ENCODE measurements at regions not wholly inside any gene's neighbourhood (a gene's known extent, or its start where the extent isn't known, plus 50 kb on each side); places are given as distances from the start of the nearest gene placed in this dataset.

DNA sequence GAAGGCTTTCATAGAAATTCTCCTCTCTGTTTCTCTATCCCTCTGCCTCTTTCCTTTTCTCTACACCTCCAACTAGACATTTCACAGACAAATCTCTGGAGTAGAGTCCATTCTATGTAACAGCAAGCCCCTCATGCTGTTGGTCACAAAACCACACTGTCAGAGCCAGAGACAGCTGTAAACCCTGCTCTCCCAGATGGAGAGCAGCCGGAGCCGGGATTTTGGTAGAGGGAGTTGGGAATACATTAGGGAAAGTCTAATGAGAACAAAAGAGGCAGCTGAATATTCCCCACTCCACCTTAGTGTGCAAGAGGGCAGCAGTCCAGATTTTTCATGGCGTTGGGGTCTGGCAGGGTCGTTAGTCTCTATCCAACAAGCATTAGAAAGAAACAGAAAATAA is 68.3 kb upstream of the EDN1 start:
- DNase-seq (ENCODE audit: low spot score), result no peak

DNA sequence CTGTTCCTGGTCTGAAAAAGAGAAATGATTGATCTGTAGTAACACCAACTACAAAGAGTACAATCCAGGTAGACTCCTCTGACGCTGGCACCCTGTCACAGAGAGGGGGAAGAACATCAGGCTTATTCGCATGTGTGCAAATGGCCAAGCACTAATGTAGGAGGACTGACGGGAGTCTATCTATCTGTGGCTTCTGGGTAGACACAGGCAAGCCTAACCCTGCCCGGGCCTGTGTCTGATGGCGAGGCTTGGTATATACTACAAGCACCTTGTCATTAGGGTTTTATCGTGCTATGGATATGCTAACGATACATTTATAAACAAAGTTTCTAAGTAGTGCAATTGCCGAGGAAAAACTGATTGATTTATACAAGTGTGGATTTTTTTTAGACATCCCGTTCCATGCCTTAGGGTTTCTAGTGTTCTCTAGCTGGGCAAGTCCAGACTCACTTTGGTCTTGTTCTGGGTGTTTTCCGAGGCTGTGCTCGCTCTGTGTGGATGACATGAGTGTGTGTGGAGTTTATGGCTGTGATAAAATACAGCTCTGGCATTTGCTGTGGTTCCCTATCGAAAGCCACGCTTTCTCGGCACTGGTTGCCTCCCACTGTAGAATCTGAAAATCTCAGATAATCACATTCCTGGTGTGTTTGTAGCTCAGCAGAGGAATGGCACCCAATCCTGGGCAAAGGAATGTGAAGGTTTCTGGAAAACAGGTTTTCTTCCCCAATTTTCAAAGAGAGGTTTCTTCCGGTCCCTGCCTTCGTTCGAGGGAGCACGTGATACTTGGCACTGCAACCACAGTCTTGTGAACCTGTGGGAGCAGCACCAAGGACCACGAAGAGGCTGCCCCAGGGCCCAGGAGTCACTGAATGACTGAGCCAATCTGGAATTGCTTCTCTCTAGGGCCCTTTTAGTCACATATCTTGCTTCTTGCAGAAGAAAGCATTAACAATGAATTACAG is 67.5 kb upstream of the EDN1 start:
- DNase-seq (ENCODE audit: low spot score), result no peak

DNA sequence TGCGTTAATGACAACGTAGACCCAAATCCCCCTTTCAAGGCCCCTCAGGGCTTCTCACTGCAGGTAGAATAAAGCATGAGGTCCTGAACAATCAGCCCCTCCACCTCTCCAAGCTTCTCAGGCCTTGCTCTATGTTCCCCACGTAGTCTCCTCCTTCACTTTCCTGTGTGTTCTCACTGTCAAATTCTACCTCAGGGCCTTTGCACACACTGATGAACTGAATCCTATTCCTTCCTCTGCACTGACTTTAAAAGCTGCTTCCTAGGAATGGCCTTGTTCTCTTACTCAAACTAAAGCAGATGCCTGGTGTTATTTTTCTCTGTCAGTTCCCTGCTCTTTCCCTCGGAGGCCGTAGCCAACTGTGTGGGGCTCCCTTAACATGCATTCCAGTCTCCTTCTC is 66.8 kb upstream of the EDN1 start:
- DNase-seq (ENCODE audit: low spot score), result no peak

DNA sequence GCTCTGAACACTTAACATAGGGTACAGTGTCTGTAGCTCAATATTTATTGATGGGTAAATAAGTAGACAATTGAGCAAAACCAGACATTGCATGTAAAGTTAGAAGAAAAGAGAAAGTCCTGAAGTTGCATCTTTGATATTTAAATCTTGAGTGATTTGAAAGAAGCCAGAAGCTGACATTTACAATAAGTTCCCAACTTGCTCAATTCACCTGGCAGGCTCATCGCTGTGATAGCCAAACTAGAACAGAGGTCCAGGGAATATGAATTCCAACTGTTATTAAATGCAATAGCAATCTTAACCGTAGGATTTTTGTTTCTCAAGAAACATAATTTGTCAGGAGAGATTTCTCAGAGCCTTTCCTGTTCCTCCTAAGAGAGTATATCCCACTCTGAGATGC is 65.9 kb upstream of the EDN1 start:
- DNase-seq (ENCODE audit: low spot score), result no peak

DNA sequence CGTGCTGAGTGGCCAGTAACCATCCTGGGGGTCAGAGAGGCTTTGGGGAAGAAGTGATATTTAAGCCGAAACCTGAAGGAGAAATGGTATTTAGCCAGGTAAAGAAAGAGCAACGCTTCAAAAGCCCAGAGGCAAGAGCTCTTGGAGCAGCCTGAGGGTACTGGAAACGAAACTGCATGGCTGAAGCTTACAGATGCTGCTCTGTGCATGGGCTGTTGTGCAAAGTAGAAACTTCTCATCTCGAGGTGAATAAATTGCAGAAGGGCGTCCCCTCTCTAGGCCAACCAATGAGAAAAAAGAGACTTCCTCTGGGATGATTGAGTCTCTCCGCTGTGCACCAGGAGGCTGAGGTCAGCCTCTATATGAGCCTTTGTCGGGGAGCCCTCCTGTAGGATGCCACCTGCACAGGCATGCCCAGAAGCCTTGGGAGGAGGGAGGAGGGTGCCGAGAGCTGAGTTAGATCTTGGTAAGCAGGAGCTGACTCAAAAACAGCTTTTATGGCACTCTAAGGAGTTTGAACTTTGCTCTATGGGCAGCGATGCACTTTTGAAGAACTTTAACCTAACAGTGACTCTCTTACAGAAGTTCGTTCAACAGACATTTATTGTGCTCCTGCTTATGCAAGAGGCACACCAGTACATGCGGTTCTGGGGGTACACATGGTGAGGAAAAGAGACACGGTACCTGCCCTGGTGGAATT is 61.6 kb upstream of the EDN1 start:
- no peak for DNase-seq (ENCODE audit: low spot score)

DNA sequence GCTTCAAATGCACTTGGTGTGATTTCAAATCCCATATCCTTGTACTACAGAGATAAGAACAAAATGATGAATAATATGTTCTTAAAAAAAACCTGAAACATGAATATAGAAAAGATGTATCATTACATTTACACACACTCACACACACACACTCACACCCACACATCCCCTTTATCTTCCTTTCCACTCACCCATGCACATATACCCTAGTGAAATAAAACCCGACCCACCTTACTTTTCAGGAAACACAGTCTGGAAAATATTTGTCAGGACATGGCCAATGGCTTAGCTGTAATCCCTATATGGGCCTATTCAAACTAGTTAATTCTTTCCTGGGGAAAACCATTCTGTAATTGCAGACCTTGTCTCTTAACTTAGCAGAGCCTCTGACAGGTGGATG is 60.8 kb upstream of the EDN1 start:
- DNase-seq (ENCODE audit: low spot score), result no peak

DNA sequence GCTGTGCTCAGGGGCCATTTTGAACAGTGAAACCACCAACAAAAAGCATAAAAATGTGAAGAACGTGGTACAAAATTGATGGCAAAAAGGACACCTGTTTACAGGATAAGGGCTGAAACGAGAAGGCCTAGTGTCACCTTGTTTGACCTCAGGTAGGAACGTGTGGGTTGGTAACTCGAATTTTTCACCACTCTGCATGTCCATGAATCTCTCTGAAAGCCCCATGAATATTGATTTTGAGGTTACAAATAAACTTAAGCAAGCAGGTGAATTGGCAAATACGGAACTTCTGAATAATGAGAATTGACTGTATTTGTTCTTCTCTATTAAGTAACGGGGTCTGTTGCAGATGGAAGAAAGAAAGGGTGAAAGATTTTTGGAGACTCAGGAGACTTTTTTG is 59.6 kb upstream of the EDN1 start:
- no peak for DNase-seq (ENCODE audit: low spot score)

DNA sequence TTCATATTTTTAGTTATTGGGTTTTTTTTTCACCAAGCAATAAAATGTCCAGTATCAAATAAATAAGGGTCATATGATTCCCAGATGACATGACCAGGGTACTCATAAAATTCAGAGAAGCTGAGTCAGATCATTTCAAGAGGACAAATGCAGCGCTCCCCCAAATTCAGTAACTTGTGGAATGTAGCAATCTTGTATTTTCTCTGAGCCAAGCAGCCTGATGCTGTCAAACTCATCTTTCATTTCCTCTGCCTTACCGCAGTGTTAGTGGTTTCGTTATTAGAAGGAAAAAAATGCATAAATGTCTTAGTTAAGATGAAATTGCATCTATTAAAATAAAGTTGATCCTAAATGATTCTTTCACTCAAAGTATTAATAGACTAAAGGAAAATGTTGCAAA is 57.8 kb upstream of the EDN1 start:
- no peak for DNase-seq (ENCODE audit: low spot score)

DNA sequence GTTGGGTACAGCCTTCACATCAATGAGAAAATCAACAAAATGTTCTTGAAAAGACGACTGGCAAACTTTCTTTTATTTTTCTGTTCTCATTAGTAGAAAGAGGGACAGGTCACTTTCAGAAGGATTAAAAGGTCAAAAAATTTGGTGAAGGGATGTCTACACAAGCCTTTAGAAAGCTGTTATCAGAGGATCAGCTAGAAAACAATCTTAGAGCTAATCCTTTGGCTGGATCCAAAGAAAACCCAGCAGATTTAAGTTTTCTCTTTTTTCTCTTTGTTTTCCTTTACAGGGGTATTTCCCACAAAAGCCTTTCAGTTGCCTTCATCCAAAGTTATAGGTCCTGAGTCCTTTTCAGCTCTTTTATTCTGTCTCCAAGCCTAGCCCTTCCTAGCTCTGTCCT is 57.3 kb upstream of the EDN1 start:
- DNase-seq (ENCODE audit: low spot score), result no peak

DNA sequence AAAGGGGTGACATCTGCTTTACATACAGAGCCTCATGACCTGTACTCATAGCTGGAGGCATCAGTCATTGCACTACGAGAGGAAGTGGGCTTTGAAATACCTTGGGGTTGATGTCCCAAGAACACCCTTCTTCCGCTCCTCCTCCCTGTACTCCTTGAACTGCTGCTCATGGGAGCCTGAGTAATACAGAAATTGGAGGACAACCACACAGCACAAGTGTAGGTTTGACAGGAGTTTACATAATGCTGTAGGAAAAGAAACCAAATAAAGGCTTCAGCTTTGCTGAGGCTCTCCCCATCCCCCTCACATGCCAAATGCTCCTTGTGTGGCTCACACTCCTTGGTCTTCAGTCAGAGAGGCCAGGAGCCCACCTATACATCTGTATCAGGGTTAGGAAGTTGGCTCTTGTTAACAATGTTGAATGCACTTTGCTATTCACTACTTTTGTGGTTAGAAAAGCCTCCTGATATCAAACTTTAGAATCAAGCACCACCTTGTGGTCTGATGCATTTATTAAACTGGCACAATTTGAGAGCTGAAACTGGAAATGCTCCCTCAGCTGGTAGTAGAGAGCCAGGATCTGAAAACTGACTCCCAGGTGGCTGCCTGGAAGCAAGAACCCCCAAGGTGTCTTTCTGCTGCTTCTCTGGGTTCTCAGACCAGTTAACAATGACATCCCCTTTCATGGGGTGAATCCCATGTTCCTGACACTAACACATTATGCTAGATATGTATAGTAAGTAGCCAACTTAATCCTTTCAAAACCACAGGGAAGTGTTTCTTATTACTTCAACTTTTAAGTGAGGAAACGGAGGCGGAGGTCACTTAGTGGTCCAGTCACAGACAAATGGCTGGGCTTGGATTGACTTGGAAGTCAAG is 56.2 kb upstream of the EDN1 start:
- peak; percentile 79 for DNase-seq (ENCODE audit: low spot score)

DNA sequence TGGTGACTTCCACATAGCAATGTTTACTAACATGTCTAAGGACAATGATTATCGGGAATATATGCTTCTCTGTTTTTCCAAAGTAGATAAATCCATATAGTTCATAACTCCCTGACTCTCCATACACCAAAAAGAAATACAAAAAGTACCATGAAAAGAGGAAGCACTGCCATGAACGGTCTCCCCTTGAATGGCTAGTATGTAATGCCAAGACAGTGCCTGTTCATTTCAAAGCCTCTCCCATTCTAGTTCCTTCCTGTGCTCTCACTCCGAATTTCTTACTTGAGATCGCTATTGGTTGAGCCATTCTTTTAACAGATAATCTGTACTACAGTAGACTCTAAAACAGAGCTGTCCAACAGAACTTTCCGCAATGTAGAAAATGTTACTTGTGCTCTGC is 54.8 kb upstream of the EDN1 start:
- no peak for DNase-seq (ENCODE audit: low spot score)

DNA sequence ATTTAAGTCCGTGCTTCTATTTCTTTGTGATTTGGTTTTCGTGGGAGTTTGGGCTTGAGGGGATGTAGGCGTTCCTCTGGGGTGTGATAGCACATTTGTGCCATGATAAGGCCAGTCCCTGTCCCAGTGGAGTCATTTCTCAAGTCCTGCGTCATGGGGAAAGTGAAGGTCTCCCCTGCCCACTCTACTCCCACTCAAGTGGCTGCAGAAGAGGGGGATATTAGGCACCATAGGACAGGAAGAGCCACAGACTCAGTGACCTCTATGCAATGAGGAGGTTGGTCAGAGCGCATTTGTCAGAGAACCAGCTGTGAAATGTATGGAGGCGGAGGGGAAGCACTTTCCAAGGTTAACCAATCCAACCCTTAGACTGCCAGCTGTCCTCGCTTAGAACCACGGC is 51.9 kb upstream of the EDN1 start:
- DNase-seq (ENCODE audit: low spot score), result no peak
